ENCODE measurements at regions not wholly inside any gene's neighbourhood (a gene's known extent, or its start where the extent isn't known, plus 50 kb on each side); places are given as distances from the start of the nearest gene placed in this dataset.

- DNase-seq = peak; percentile 96
Observed at GRCh38 chr13:26929971-26930730, 169.6 kb upstream of the GPR12 start.

- no peak for DNase-seq
Observed at GRCh38 chr13:26927511-26927910, 166.9 kb upstream of the GPR12 start.

GRCh38 chr13:26926371-26926770, 165.8 kb upstream of the GPR12 start:
- DNase-seq = no peak

GRCh38 chr13:26923824-26924605, 163.4 kb upstream of the GPR12 start:
- DNase-seq = no peak

- DNase-seq = no peak
Observed at GRCh38 chr13:26921918-26922317, 161.3 kb upstream of the GPR12 start.

- no peak for DNase-seq
Observed at GRCh38 chr13:26920614-26921355, 160.2 kb upstream of the GPR12 start.

- no peak for DNase-seq
Observed at GRCh38 chr13:26919732-26920131, 159.1 kb upstream of the GPR12 start.

- DNase-seq = no peak
Observed at GRCh38 chr13:26919311-26919710, 158.7 kb upstream of the GPR12 start.

- no peak for DNase-seq
Observed at GRCh38 chr13:26914624-26915023, 154.0 kb upstream of the GPR12 start.

GRCh38 chr13:26914148-26914547, 153.6 kb upstream of the GPR12 start:
- no peak for DNase-seq

- no peak for DNase-seq
Observed at GRCh38 chr13:26910754-26911465, 150.3 kb upstream of the GPR12 start.

- no peak for DNase-seq
Observed at GRCh38 chr13:26909477-26909876, 148.9 kb upstream of the GPR12 start.

GRCh38 chr13:26908126-26908525, 147.5 kb upstream of the GPR12 start:
- no peak for DNase-seq

- no peak for DNase-seq
Observed at GRCh38 chr13:26899202-26899601, 138.6 kb upstream of the GPR12 start.

- DNase-seq = no peak
Observed at GRCh38 chr13:26897706-26898550, 137.3 kb upstream of the GPR12 start.

GRCh38 chr13:26896986-26897668, 136.5 kb upstream of the GPR12 start:
- no peak for DNase-seq

GRCh38 chr13:26895808-26896466, 135.4 kb upstream of the GPR12 start:
- DNase-seq = no peak

- DNase-seq = no peak
Observed at GRCh38 chr13:26895081-26895807, 134.7 kb upstream of the GPR12 start.

GRCh38 chr13:26888632-26889031, 128.0 kb upstream of the GPR12 start:
- no peak for DNase-seq

- no peak for DNase-seq
Observed at GRCh38 chr13:26887594-26887993, 127.0 kb upstream of the GPR12 start.

Measured in activated CD8-positive, alpha-beta memory T cell treated with anti-CD3 and anti-CD28 coated beads, Interleukin-2, amount 50 U/mL, for 48 hours (primary cell).